PC-3 (cell line): ENCODE measurements at regions not wholly inside any gene's neighbourhood (a gene's known extent, or its start where the extent isn't known, plus 50 kb on each side); places are given as distances from the start of the nearest gene placed in this dataset.

Experiments used
- ATAC-seq: fragments of 200-7000 bp; cut with Tn5 transposase; 2 replicates; pipeline ENCODE4 v1.9.1; 2020; ENCODE audit warnings: mild to moderate bottlenecking, moderate library complexity
- BruUV-seq: library from RNA; stranded (reverse); fragments of 400-500 nt; replicated peaks from 2 replicates; lab custom pipeline; 2021; lab: Mats Ljungman, UMichigan
- CTCF ChIA-PET: fragments of 300-600 bp; sonication (Branson Sonifier 250); formaldehyde crosslinking; loops from one replicate; lab custom pipeline; 2022; ENCODE audit warnings: antibody characterized with exemption; lab: Charles Lee
- POLR2A ChIA-PET: fragments of 300-600 bp; sonication (Branson Sonifier 250); formaldehyde crosslinking; loops from one replicate; lab custom pipeline; 2022; ENCODE audit warnings: antibody characterized with exemption; ENCODE audit not compliant: unreplicated experiment; lab: Charles Lee
- DNase-seq: peaks from one replicate; pipeline ENCODE4 v3.0.0-alpha.2; 2015
- H2AFZ ChIP-seq: fragments of 300-600 bp; sonication (generic); 2 replicates; pipeline ENCODE4 v1.6.0; 2016; ENCODE audit warnings: antibody characterized with exemption, low read length
- H3F3A ChIP-seq: fragments of 300-600 bp; sonication (generic); one replicate; pipeline ENCODE4 v1.6.0; 2017; ENCODE audit warnings: antibody characterized with exemption, low read length, control low read depth, mild to moderate bottlenecking; ENCODE audit not compliant: unreplicated experiment
- H3K27ac ChIP-seq: fragments of 300-600 bp; sonication (generic); 2 replicates; pipeline ENCODE4 v1.5.1; 2016; ENCODE audit warnings: mild to moderate bottlenecking, low read length
- H3K27me3 ChIP-seq: fragments of 300-600 bp; sonication (generic); 2 replicates; pipeline ENCODE4 v1.6.1; 2016; ENCODE audit warnings: low read length, mixed read lengths
- H3K36me3 ChIP-seq: fragments of 300-600 bp; sonication (generic); 2 replicates; pipeline ENCODE4 v1.6.1; 2016; ENCODE audit warnings: low read depth, mixed run types, low read length, mixed read lengths
- H3K4me1 ChIP-seq: fragments of 300-600 bp; sonication (generic); 2 replicates; pipeline ENCODE4 v1.5.1; 2016; ENCODE audit warnings: low read length; ENCODE audit not compliant: insufficient read depth
- H3K4me2 ChIP-seq: fragments of 300-600 bp; sonication (generic); 2 replicates; pipeline ENCODE4 v1.6.0; 2016; ENCODE audit warnings: low read length
- H3K4me3 ChIP-seq: fragments of 300-600 bp; sonication (generic); 2 replicates; pipeline ENCODE4 v1.5.1; 2016; ENCODE audit warnings: mild to moderate bottlenecking, low read length, mixed read lengths
- H3K79me2 ChIP-seq: fragments of 300-600 bp; sonication (generic); 2 replicates; pipeline ENCODE4 v1.6.1; 2017; ENCODE audit warnings: low read length, mixed read lengths
- H3K9ac ChIP-seq: fragments of 300-600 bp; sonication (generic); 2 replicates; pipeline ENCODE4 v1.6.0; 2016; ENCODE audit warnings: mild to moderate bottlenecking, low read length
- H3K9me2 ChIP-seq: fragments of 300-600 bp; sonication (generic); replicated peaks from 2 replicates; pipeline ENCODE4 v1.6.1; 2016; ENCODE audit warnings: mixed run types, low read length, mixed read lengths
- H3K9me3 ChIP-seq: fragments of 300-600 bp; sonication (generic); 2 replicates; pipeline ENCODE4 v1.6.1; 2016; ENCODE audit warnings: low read length, mixed read lengths
- H4K20me1 ChIP-seq: fragments of 300-600 bp; sonication (generic); 2 replicates; pipeline ENCODE4 v1.6.1; 2016; ENCODE audit warnings: low read length, mixed read lengths
- CTCF ChIP-seq: fragments of 300-600 bp; sonication (generic); conservative IDR thresholded peaks from 2 replicates; pipeline ENCODE4 v1.5.1; 2017; ENCODE audit warnings: antibody characterized with exemption, low read depth, mild to moderate bottlenecking, low read length
- EZH2 ChIP-seq: fragments of 300-600 bp; sonication (generic); IDR thresholded peaks from one replicate; pipeline ENCODE4 v1.6.1; 2017; ENCODE audit warnings: antibody characterized with exemption, mild to moderate bottlenecking, low read length; ENCODE audit not compliant: unreplicated experiment
- EZH2phosphoT487 ChIP-seq: fragments of 300-600 bp; sonication (generic); IDR thresholded peaks from 2 replicates; pipeline ENCODE4 v1.6.1; 2018; ENCODE audit warnings: mild to moderate bottlenecking, antibody characterized with exemption, low read length, borderline replicate concordance
- intact Hi-C: fragments of 100-400 bp; cut with micrococcal nuclease; formaldehyde crosslinking; loops from 2 replicates; pipeline ENCODE4 v1.9.0; 2023

GRCh38 chr9:118422508-118422907 is 718.3 kb downstream of the TLR4 start:
- Histone ChIP-seq H3K36me3 (no peaks in the 10 kb centered on the region), H3F3A (no peaks in the 10 kb centered on the region), H3K4me1 (0 out of 2 replicates have a peak, but pooled peaks cover 3% of the 10 kb centered on the region), H3K9ac (no peak overlapping the region), H3K4me2 (no peak overlapping the region), H3K4me3 (no peak overlapping the region), H3K27me3 (no peaks in the 10 kb centered on the region), H3K9me3 (no peaks in the 10 kb centered on the region), H4K20me1 (no peaks in the 10 kb centered on the region), H3K79me2 (no peaks in the 10 kb centered on the region), H2AFZ (no peak overlapping the region), H3K27ac (no peak overlapping the region), H3K9me2 (no peaks in the 10 kb centered on the region)
- no peak for DNase-seq
- TF ChIP-seq EZH2 (no peak), CTCF (no peak)
- no peak for ATAC-seq
- ChIA-PET POLR2A (no interaction called here), CTCF (no interaction called here)
- no TSS peak for BruUV-seq
- intact Hi-C loops: no loop called here

- no peaks in the 10 kb centered on the region for H3F3A ChIP-seq
- H3K36me3 ChIP-seq: no peaks in the 10 kb centered on the region
- ATAC-seq (no peak), DNase-seq (no peak)
- intact Hi-C loops: no loop called here
- no TSS peak for BruUV-seq
- no peaks in the 10 kb centered on the region for H3K9me2 ChIP-seq
- TF ChIP-seq EZH2phosphoT487 (no peak), CTCF (no peak), EZH2 (no peak)
- no peak overlapping the region for H3K27ac ChIP-seq
- no peaks in the 10 kb centered on the region for H3K27me3 ChIP-seq
- 0 out of 2 replicates have a peak, but pooled peaks cover 3% of the 10 kb centered on the region for H3K4me1 ChIP-seq
- H2AFZ ChIP-seq: no peak overlapping the region
- no peak overlapping the region for H3K4me2 ChIP-seq
- POLR2A ChIA-PET: no interaction called here
- CTCF ChIA-PET: no interaction called here
- H3K79me2 ChIP-seq: no peaks in the 10 kb centered on the region
- H3K9me3 ChIP-seq: no peaks in the 10 kb centered on the region
- H3K9ac ChIP-seq: no peak overlapping the region
- H3K4me3 ChIP-seq: no peak overlapping the region
- no peaks in the 10 kb centered on the region for H4K20me1 ChIP-seq
Measured at GRCh38 chr9:118423021-118423420, 718.8 kb downstream of the TLR4 start.

- ATAC-seq (no peak), DNase-seq (no peak)
- Histone ChIP-seq H2AFZ (no peak overlapping the region), H3K36me3 (no peaks in the 10 kb centered on the region), H3K4me3 (no peak overlapping the region), H3F3A (no peaks in the 10 kb centered on the region), H3K27me3 (no peaks in the 10 kb centered on the region), H3K27ac (no peak overlapping the region), H3K4me1 (0 out of 2 replicates have a peak, but pooled peaks cover 2% of the 10 kb centered on the region), H3K9me2 (no peaks in the 10 kb centered on the region), H3K79me2 (no peaks in the 10 kb centered on the region), H4K20me1 (no peaks in the 10 kb centered on the region), H3K9me3 (no peaks in the 10 kb centered on the region), H3K4me2 (no peak overlapping the region), H3K9ac (no peak overlapping the region)
- BruUV-seq: no TSS peak
- POLR2A ChIA-PET: no interaction called here
- intact Hi-C loops: no loop called here
- CTCF ChIA-PET: no interaction called here
- no peak for TF ChIP-seq CTCF
- TF ChIP-seq EZH2phosphoT487: no peak
- TF ChIP-seq EZH2: no peak
Measured at GRCh38 chr9:118423721-118424120, 719.5 kb downstream of the TLR4 start.
